ENCODE measurements at regions not wholly inside any gene's neighbourhood (a gene's known extent, or its start where the extent isn't known, plus 50 kb on each side); places are given as distances from the start of the nearest gene placed in this dataset.

GRCh38 chr3:104556372-104557078 is 810.2 kb upstream of the ALCAM start:
- no peaks in the 10 kb centered on the region for H3K4me1 ChIP-seq (ENCODE audit: insufficient read depth, low read length)
- H3K36me3 ChIP-seq (ENCODE audit: insufficient read depth, low read length) = no peaks in the 10 kb centered on the region
- Mint-ChIP-seq H3K27me3 (peaks cover 0 to 5% of the 10 kb centered on the region in 2 donors), H3K9me3 (no peaks in the 10 kb centered on the region), H3K4me1 (no peaks in the 10 kb centered on the region), H3K36me3 (no peaks in the 10 kb centered on the region), H3K27ac (no peak overlapping the region), H3K4me3 (no peak overlapping the region)
- ChIA-PET POLR2A (ENCODE audit: partially characterized antibody) (no interaction called here), CTCF (ENCODE audit: partially characterized antibody) (no interaction called here)
- no peak for DNase-seq
- H3K27ac ChIP-seq (ENCODE audit: low read depth, low read length) = no peak overlapping the region
- H3K9me3 ChIP-seq (ENCODE audit: control insufficient read depth in 1 of 2, low read length in 2 of 2) = no peaks in the 10 kb centered on the region
- intact Hi-C loops (cut with micrococcal nuclease) = no loop called here
- H3K4me3 ChIP-seq (ENCODE audit: low read length in 2 of 2) = no peak overlapping the region
- H3K27me3 ChIP-seq (ENCODE audit: insufficient read depth, low read length) = no peaks in the 10 kb centered on the region

GRCh38 chr3:104561324-104561723 is 805.4 kb upstream of the ALCAM start:
- no peak for DNase-seq
- POLR2A ChIA-PET (ENCODE audit: partially characterized antibody) = no interaction called here
- Mint-ChIP-seq H3K27me3 (peaks cover 1 to 5% of the 10 kb centered on the region in 2 donors), H3K4me1 (no peaks in the 10 kb centered on the region), H3K4me3 (no peak overlapping the region), H3K36me3 (no peaks in the 10 kb centered on the region), H3K27ac (no peak overlapping the region), H3K9me3 (no peaks in the 10 kb centered on the region)
- Histone ChIP-seq H3K9me3 (ENCODE audit: control insufficient read depth in 1 of 2, low read length in 2 of 2) (no peaks in the 10 kb centered on the region), H3K4me1 (ENCODE audit: insufficient read depth, low read length) (no peaks in the 10 kb centered on the region), H3K4me3 (ENCODE audit: low read length in 2 of 2) (no peak overlapping the region), H3K36me3 (ENCODE audit: insufficient read depth, low read length) (no peaks in the 10 kb centered on the region), H3K27me3 (ENCODE audit: insufficient read depth, low read length) (no peaks in the 10 kb centered on the region), H3K27ac (ENCODE audit: low read depth, low read length) (no peak overlapping the region)
- CTCF ChIA-PET (ENCODE audit: partially characterized antibody) = no interaction called here
- intact Hi-C loops (cut with micrococcal nuclease) = no loop called here

GRCh38 chr3:104564045-104564643 is 802.6 kb upstream of the ALCAM start:
- Histone ChIP-seq H3K9me3 (ENCODE audit: control insufficient read depth in 1 of 2, low read length in 2 of 2) (no peaks in the 10 kb centered on the region), H3K27ac (ENCODE audit: low read depth, low read length) (no peak overlapping the region), H3K36me3 (ENCODE audit: insufficient read depth, low read length) (no peaks in the 10 kb centered on the region), H3K27me3 (ENCODE audit: insufficient read depth, low read length) (no peaks in the 10 kb centered on the region), H3K4me1 (ENCODE audit: insufficient read depth, low read length) (no peaks in the 10 kb centered on the region), H3K4me3 (ENCODE audit: low read length in 2 of 2) (no peak overlapping the region)
- H3K27ac Mint-ChIP-seq = no peak overlapping the region
- CTCF ChIA-PET (ENCODE audit: partially characterized antibody) = interaction anchor here (1.1 kb wide), 1 partner anchor 11 kb away, joined by 4 read pairs; no protein-coding TSS in a partner anchor
- no peaks in the 10 kb centered on the region for H3K4me1 Mint-ChIP-seq
- peaks cover 0 to 1% of the 10 kb centered on the region in 2 donors for H3K27me3 Mint-ChIP-seq
- H3K4me3 Mint-ChIP-seq = no peak overlapping the region
- H3K9me3 Mint-ChIP-seq = no peaks in the 10 kb centered on the region
- intact Hi-C loops (cut with micrococcal nuclease) = loop anchor here (1.0 kb wide), 2 partner anchors 805 to 955 kb away; no protein-coding TSS in a partner anchor
- POLR2A ChIA-PET (ENCODE audit: partially characterized antibody) = no interaction called here
- no peaks in the 10 kb centered on the region for H3K36me3 Mint-ChIP-seq
- peak; percentile 46 to 58 (median 55) for DNase-seq

GRCh38 chr3:104566054-104566453 is 800.7 kb upstream of the ALCAM start:
- Histone ChIP-seq H3K27ac (ENCODE audit: low read depth, low read length) (no peak overlapping the region), H3K4me3 (ENCODE audit: low read length in 2 of 2) (no peak overlapping the region), H3K9me3 (ENCODE audit: control insufficient read depth in 1 of 2, low read length in 2 of 2) (no peaks in the 10 kb centered on the region), H3K4me1 (ENCODE audit: insufficient read depth, low read length) (no peaks in the 10 kb centered on the region), H3K27me3 (ENCODE audit: insufficient read depth, low read length) (no peaks in the 10 kb centered on the region), H3K36me3 (ENCODE audit: insufficient read depth, low read length) (no peaks in the 10 kb centered on the region)
- intact Hi-C loops (cut with micrococcal nuclease) = no loop called here
- H3K4me1 Mint-ChIP-seq = no peaks in the 10 kb centered on the region
- ChIA-PET CTCF (ENCODE audit: partially characterized antibody) (interaction anchor here (1.0 kb wide), 1 partner anchor 803 kb away, joined by 3 read pairs; no protein-coding TSS in a partner anchor), POLR2A (ENCODE audit: partially characterized antibody) (no interaction called here)
- H3K27ac Mint-ChIP-seq = no peak overlapping the region
- H3K9me3 Mint-ChIP-seq = no peaks in the 10 kb centered on the region
- peaks cover 0 to 1% of the 10 kb centered on the region in 2 donors for H3K27me3 Mint-ChIP-seq
- DNase-seq = no peak
- no peaks in the 10 kb centered on the region for H3K36me3 Mint-ChIP-seq
- H3K4me3 Mint-ChIP-seq = no peak overlapping the region

GRCh38 chr3:104575634-104576033 is 791.1 kb upstream of the ALCAM start:
- peaks cover 0 to 40% (median 34%) of the 10 kb centered on the region in 8 donors for H3K9me3 Mint-ChIP-seq
- no peaks in the 10 kb centered on the region for H3K36me3 Mint-ChIP-seq
- H3K4me3 Mint-ChIP-seq = no peak overlapping the region
- no peak overlapping the region for H3K27ac Mint-ChIP-seq
- H3K27me3 Mint-ChIP-seq = peaks cover 2 to 9% of the 10 kb centered on the region in 2 donors
- no peaks in the 10 kb centered on the region for H3K27me3 ChIP-seq (ENCODE audit: insufficient read depth, low read length)
- ChIA-PET CTCF (ENCODE audit: partially characterized antibody) (no interaction called here), POLR2A (ENCODE audit: partially characterized antibody) (no interaction called here)
- no peak for DNase-seq
- H3K4me1 ChIP-seq (ENCODE audit: insufficient read depth, low read length) = no peaks in the 10 kb centered on the region
- intact Hi-C loops (cut with micrococcal nuclease) = no loop called here
- no peak overlapping the region for H3K27ac ChIP-seq (ENCODE audit: low read depth, low read length)
- peaks cover 0 to 7% of the 10 kb centered on the region in 2 donors for H3K9me3 ChIP-seq (ENCODE audit: control insufficient read depth in 1 of 2, low read length in 2 of 2)
- no peaks in the 10 kb centered on the region for H3K36me3 ChIP-seq (ENCODE audit: insufficient read depth, low read length)
- H3K4me3 ChIP-seq (ENCODE audit: low read length in 2 of 2) = no peak overlapping the region
- no peaks in the 10 kb centered on the region for H3K4me1 Mint-ChIP-seq

- Mint-ChIP-seq H3K36me3 (no peaks in the 10 kb centered on the region), H3K27me3 (peaks cover 2 to 11% of the 10 kb centered on the region in 2 donors), H3K27ac (no peak overlapping the region), H3K9me3 (peaks cover 0 to 40% (median 34%) of the 10 kb centered on the region in 8 donors), H3K4me3 (no peak overlapping the region), H3K4me1 (no peaks in the 10 kb centered on the region)
- no peak overlapping the region for H3K27ac ChIP-seq (ENCODE audit: low read depth, low read length)
- DNase-seq = no peak
- intact Hi-C loops (cut with micrococcal nuclease) = no loop called here
- ChIA-PET CTCF (ENCODE audit: partially characterized antibody) (no interaction called here), POLR2A (ENCODE audit: partially characterized antibody) (no interaction called here)
- no peaks in the 10 kb centered on the region for H3K4me1 ChIP-seq (ENCODE audit: insufficient read depth, low read length)
- no peak overlapping the region for H3K4me3 ChIP-seq (ENCODE audit: low read length in 2 of 2)
- peaks cover 0 to 7% of the 10 kb centered on the region in 2 donors for H3K9me3 ChIP-seq (ENCODE audit: control insufficient read depth in 1 of 2, low read length in 2 of 2)
- no peaks in the 10 kb centered on the region for H3K36me3 ChIP-seq (ENCODE audit: insufficient read depth, low read length)
- no peaks in the 10 kb centered on the region for H3K27me3 ChIP-seq (ENCODE audit: insufficient read depth, low read length)
Observed at GRCh38 chr3:104578558-104578957, 788.2 kb upstream of the ALCAM start.

- H3K27ac Mint-ChIP-seq = no peak overlapping the region
- ChIA-PET POLR2A (ENCODE audit: partially characterized antibody) (no interaction called here), CTCF (ENCODE audit: partially characterized antibody) (no interaction called here)
- H3K4me3 Mint-ChIP-seq = no peak overlapping the region
- no peaks in the 10 kb centered on the region for H3K27me3 ChIP-seq (ENCODE audit: insufficient read depth, low read length)
- no peaks in the 10 kb centered on the region for H3K4me1 ChIP-seq (ENCODE audit: insufficient read depth, low read length)
- intact Hi-C loops (cut with micrococcal nuclease) = no loop called here
- H3K4me1 Mint-ChIP-seq = no peaks in the 10 kb centered on the region
- H3K4me3 ChIP-seq (ENCODE audit: low read length in 2 of 2) = no peak overlapping the region
- H3K36me3 ChIP-seq (ENCODE audit: insufficient read depth, low read length) = no peaks in the 10 kb centered on the region
- H3K27ac ChIP-seq (ENCODE audit: low read depth, low read length) = no peak overlapping the region
- H3K9me3 ChIP-seq (ENCODE audit: control insufficient read depth in 1 of 2, low read length in 2 of 2) = peaks cover 0 to 7% of the 10 kb centered on the region in 2 donors
- peaks cover 0 to 26% (median 24%) of the 10 kb centered on the region in 8 donors for H3K9me3 Mint-ChIP-seq
- DNase-seq = no peak
- no peaks in the 10 kb centered on the region for H3K36me3 Mint-ChIP-seq
- H3K27me3 Mint-ChIP-seq = peaks cover 4 to 11% of the 10 kb centered on the region in 2 donors
Observed at GRCh38 chr3:104582092-104582491, 784.6 kb upstream of the ALCAM start.
